Fibroblast of skin of scalp (primary cell): ENCODE measurements at regions not wholly inside any gene's neighbourhood (a gene's known extent, or its start where the extent isn't known, plus 50 kb on each side); places are given as distances from the start of the nearest gene placed in this dataset.
A peak's percentile ranks its signal among the peaks of the same experiment; 100 is the strongest.

Experiments used
- DNase-seq: peaks from one replicate; pipeline ENCODE4 v3.0.0-alpha.2; 2013

- DNase-seq = no peak
These were observed 63.6 kb downstream of the NUDT12 start for GRCh38 chr5:103498800-103499551.

- DNase-seq = no peak
These were observed 64.4 kb downstream of the NUDT12 start for GRCh38 chr5:103498211-103498610.

- DNase-seq = no peak
These were observed 64.8 kb downstream of the NUDT12 start for GRCh38 chr5:103497781-103498180.

- DNase-seq = no peak
These were observed 72.4 kb downstream of the NUDT12 start for GRCh38 chr5:103490030-103490739.

GRCh38 chr5:103489307-103489706 is 73.3 kb downstream of the NUDT12 start:
- no peak for DNase-seq

GRCh38 chr5:103487822-103488493 is 74.6 kb downstream of the NUDT12 start:
- DNase-seq = no peak

- DNase-seq = no peak
These were observed 75.4 kb downstream of the NUDT12 start for GRCh38 chr5:103487218-103487617.

- no peak for DNase-seq
These were observed 75.8 kb downstream of the NUDT12 start for GRCh38 chr5:103486739-103487138.

GRCh38 chr5:103480246-103480645 is 82.3 kb downstream of the NUDT12 start:
- DNase-seq = no peak

GRCh38 chr5:103477678-103478077 is 84.9 kb downstream of the NUDT12 start:
- DNase-seq = no peak

GRCh38 chr5:103476811-103477210 is 85.8 kb downstream of the NUDT12 start:
- no peak for DNase-seq

GRCh38 chr5:103475629-103476240 is 86.9 kb downstream of the NUDT12 start:
- peak; percentile 63 for DNase-seq

GRCh38 chr5:103474677-103475076 is 87.9 kb downstream of the NUDT12 start:
- DNase-seq = no peak

GRCh38 chr5:103473725-103474124 is 88.9 kb downstream of the NUDT12 start:
- no peak for DNase-seq

GRCh38 chr5:103472830-103473229 is 89.8 kb downstream of the NUDT12 start:
- no peak for DNase-seq

- DNase-seq = no peak
These were observed 90.3 kb downstream of the NUDT12 start for GRCh38 chr5:103472265-103472664.

- DNase-seq = no peak
These were observed 93.1 kb downstream of the NUDT12 start for GRCh38 chr5:103469288-103470040.

- no peak for DNase-seq
These were observed 94.8 kb downstream of the NUDT12 start for GRCh38 chr5:103467831-103468230.

GRCh38 chr5:103466495-103466894 is 96.1 kb downstream of the NUDT12 start:
- peak; percentile 45 for DNase-seq

- DNase-seq = no peak
These were observed 96.7 kb downstream of the NUDT12 start for GRCh38 chr5:103465891-103466290.

GRCh38 chr5:103464835-103465484 is 97.6 kb downstream of the NUDT12 start:
- no peak for DNase-seq

GRCh38 chr5:103463261-103463660 is 99.3 kb downstream of the NUDT12 start:
- DNase-seq = no peak
